IMR-90 (cell line): ENCODE measurements at regions not wholly inside any gene's neighbourhood (a gene's known extent, or its start where the extent isn't known, plus 50 kb on each side); places are given as distances from the start of the nearest gene placed in this dataset.

Experiments used
- ATAC-seq: fragments of 200-7000 bp; cut with Tn5 transposase; 2 replicates; pipeline ENCODE4 v1.9.1; 2020; ENCODE audit warnings: low read depth, mild to moderate bottlenecking, moderate library complexity
- BruUV-seq: library from RNA; stranded (reverse); fragments of 400-500 nt; replicated peaks from 2 replicates; lab custom pipeline; 2021; lab: Mats Ljungman, UMichigan
- CTCF ChIA-PET: fragments of 300-600 bp; formaldehyde crosslinking; extraction: SDS; loops from one replicate; lab custom pipeline; 2021; ENCODE audit warnings: antibody characterized with exemption; lab: Yijun Ruan, JAX
- POLR2A ChIA-PET: fragments of 300-600 bp; sonication (Branson Sonifier 250); formaldehyde crosslinking; loops from one replicate; lab custom pipeline; 2022; ENCODE audit warnings: antibody characterized with exemption; ENCODE audit not compliant: unreplicated experiment; lab: Charles Lee
- DNase-seq: peaks from one replicate; pipeline ENCODE4 v3.0.0; 2013
- H2AFZ ChIP-seq: replicated peaks from 2 replicates; pipeline ENCODE3; 2013; ENCODE audit warnings: low read length, mild to moderate bottlenecking; ENCODE audit not compliant: poor library complexity
- H2AK5ac ChIP-seq: 2 replicates; pipeline ENCODE4 v1.6.1; 2013; ENCODE audit warnings: low read depth, low read length, inconsistent platforms
- H2AK9ac ChIP-seq: replicated peaks from 2 replicates; pipeline ENCODE3; 2013; ENCODE audit warnings: mild to moderate bottlenecking, low read depth, low read length, moderate library complexity; ENCODE audit not compliant: poor library complexity
- H2BK120ac ChIP-seq: 2 replicates; pipeline ENCODE4 v1.6.1; 2013; ENCODE audit warnings: low read depth, low read length, inconsistent platforms
- H2BK15ac ChIP-seq: 3 replicates; pipeline ENCODE4 v1.6.1; 2013; ENCODE audit warnings: low read depth, low read length, inconsistent platforms
- H2BK20ac ChIP-seq: 2 replicates; pipeline ENCODE4 v1.6.1; 2013; ENCODE audit warnings: low read depth, mild to moderate bottlenecking, inconsistent platforms, low read length, moderate library complexity
- H2BK5ac ChIP-seq: 2 replicates; pipeline ENCODE4 v1.6.1; 2013; ENCODE audit warnings: mild to moderate bottlenecking, low read depth, low read length, inconsistent platforms; ENCODE audit not compliant: poor library complexity, severe bottlenecking
- H3K14ac ChIP-seq: replicated peaks from 2 replicates; pipeline ENCODE4 v1.6.1; 2013; ENCODE audit warnings: low read depth, low read length, inconsistent platforms
- H3K18ac ChIP-seq: 2 replicates; pipeline ENCODE4 v1.6.1; 2013; ENCODE audit warnings: low read depth, low read length, control low read depth
- H3K23ac ChIP-seq: 2 replicates; pipeline ENCODE4 v1.6.1; 2013; ENCODE audit warnings: low read depth, low read length, inconsistent platforms
- H3K27ac ChIP-seq: 2 replicates; pipeline ENCODE4 v1.5.1; 2013; ENCODE audit warnings: mild to moderate bottlenecking, control low read depth, low read length; ENCODE audit not compliant: insufficient read depth
- H3K27me3 ChIP-seq: 2 replicates; pipeline ENCODE4 v1.6.1; 2013; ENCODE audit warnings: low read length; ENCODE audit not compliant: control insufficient read depth, insufficient read depth
- H3K36me3 ChIP-seq: 2 replicates; pipeline ENCODE4 v1.6.1; 2013; ENCODE audit warnings: low read length, mixed read lengths; ENCODE audit not compliant: control insufficient read depth, insufficient read depth
- H3K4ac ChIP-seq: 2 replicates; pipeline ENCODE4 v1.6.1; 2013; ENCODE audit warnings: low read depth, low read length, inconsistent platforms
- H3K4me1 ChIP-seq: 2 replicates; pipeline ENCODE4 v1.6.1; 2013; ENCODE audit warnings: low read length, mixed read lengths; ENCODE audit not compliant: control insufficient read depth, insufficient read depth
- H3K4me2 ChIP-seq: 2 replicates; pipeline ENCODE4 v1.6.1; 2013; ENCODE audit warnings: low read depth, mild to moderate bottlenecking, control low read depth, low read length, moderate library complexity
- H3K4me3 ChIP-seq: 2 replicates; pipeline ENCODE4 v1.5.1; 2013; ENCODE audit warnings: low read depth, mild to moderate bottlenecking, control low read depth, low read length, moderate library complexity; ENCODE audit not compliant: insufficient read depth
- H3K56ac ChIP-seq: 2 replicates; pipeline ENCODE4 v1.6.1; 2013; ENCODE audit warnings: low read length, inconsistent platforms; ENCODE audit not compliant: insufficient read depth; ENCODE audit errors: extremely low read depth
- H3K79me1 ChIP-seq, 2 experiments: 2 replicates each; pipeline ENCODE4 v1.6.1; 2013; ENCODE audit warnings: low read length in 2 of 2, inconsistent platforms in 1 of 2, low read depth in 1 of 2
- H3K9ac ChIP-seq: 2 replicates; pipeline ENCODE4 v1.6.1; 2013; ENCODE audit warnings: low read depth, low read length, control low read depth
- H3K9me1 ChIP-seq: 2 replicates; pipeline ENCODE4 v1.6.1; 2013; ENCODE audit warnings: low read length, inconsistent platforms; ENCODE audit not compliant: insufficient read depth
- H3K9me3 ChIP-seq: 2 replicates; pipeline ENCODE4 v1.6.1; 2013; ENCODE audit warnings: low read length; ENCODE audit not compliant: control insufficient read depth, insufficient read depth
- H4K20me1 ChIP-seq: 2 replicates; pipeline ENCODE4 v1.6.1; 2013; ENCODE audit warnings: low read length, inconsistent platforms; ENCODE audit not compliant: insufficient read depth
- H4K5ac ChIP-seq: 2 replicates; pipeline ENCODE4 v1.6.1; 2013; ENCODE audit warnings: mild to moderate bottlenecking, low read depth, low read length, control low read depth
- H4K8ac ChIP-seq, 2 experiments: 2 replicates each; pipeline ENCODE4 v1.6.1; 2013; ENCODE audit warnings: low read depth in 2 of 2, low read length in 2 of 2, control low read depth in 1 of 2, inconsistent platforms in 1 of 2
- H4K91ac ChIP-seq: 2 replicates; pipeline ENCODE4 v1.6.1; 2013; ENCODE audit warnings: low read depth, low read length, inconsistent platforms; ENCODE audit not compliant: insufficient read depth
- BHLHE40 ChIP-seq: fragments of 150-350 bp; IDR thresholded peaks from 2 replicates; pipeline ENCODE4 v1.6.1; 2016; ENCODE audit warnings: mild to moderate bottlenecking, low read depth, low read length
- CEBPB ChIP-seq: IDR thresholded peaks from 2 replicates; pipeline ENCODE4 v1.6.1; 2012; ENCODE audit warnings: low read depth, low read length, improper control_type of control experiment
- CHD1 ChIP-seq: IDR thresholded peaks from 2 replicates; pipeline ENCODE4 v1.6.1; 2012; ENCODE audit warnings: low read depth, low read length, improper control_type of control experiment
- CTCF ChIP-seq: conservative IDR thresholded peaks from 2 replicates; pipeline ENCODE4 v1.5.1; 2012; ENCODE audit warnings: mild to moderate bottlenecking, low read depth, low read length, improper control_type of control experiment
- ELK1 ChIP-seq: fragments of 150-350 bp; IDR thresholded peaks from 2 replicates; pipeline ENCODE4 v1.6.1; 2016; ENCODE audit warnings: low read depth, mild to moderate bottlenecking, low read length, moderate library complexity, borderline replicate concordance
- FOS ChIP-seq: fragments of 150-350 bp; IDR thresholded peaks from 2 replicates; pipeline ENCODE4 v1.6.1; 2016; ENCODE audit warnings: low read depth, low read length
- MAFK ChIP-seq: IDR thresholded peaks from 2 replicates; pipeline ENCODE4 v1.6.1; 2012; ENCODE audit warnings: low read depth, low read length, improper control_type of control experiment
- MAZ ChIP-seq: IDR thresholded peaks from 2 replicates; pipeline ENCODE4 v1.6.1; 2012; ENCODE audit warnings: low read depth, mild to moderate bottlenecking, low read length, improper control_type of control experiment, moderate library complexity, borderline replicate concordance
- MXI1 ChIP-seq: IDR thresholded peaks from 2 replicates; pipeline ENCODE4 v1.6.1; 2012; ENCODE audit warnings: low read depth, mild to moderate bottlenecking, low read length, moderate library complexity, borderline replicate concordance
- NFE2L2 ChIP-seq: fragments of 150-350 bp; IDR thresholded peaks from 2 replicates; pipeline ENCODE4 v1.6.1; 2016; ENCODE audit warnings: low read depth, mild to moderate bottlenecking, low read length
- POLR2A ChIP-seq: IDR thresholded peaks from 2 replicates; pipeline ENCODE4 v1.6.1; 2012; ENCODE audit warnings: mild to moderate bottlenecking, low read depth, low read length
- RAD21 ChIP-seq: IDR thresholded peaks from 2 replicates; pipeline ENCODE4 v1.6.1; 2012; ENCODE audit warnings: low read length, improper control_type of control experiment
- RCOR1 ChIP-seq: IDR thresholded peaks from 2 replicates; pipeline ENCODE4 v1.6.1; 2012; ENCODE audit warnings: mild to moderate bottlenecking, low read length, improper control_type of control experiment; ENCODE audit not compliant: insufficient replicate concordance
- RFX5 ChIP-seq: IDR thresholded peaks from 2 replicates; pipeline ENCODE4 v1.8.0; 2012; ENCODE audit warnings: low read depth, mild to moderate bottlenecking, low read length, moderate library complexity
- SMC3 ChIP-seq: fragments of 150-350 bp; IDR thresholded peaks from 2 replicates; pipeline ENCODE4 v1.6.1; 2016; ENCODE audit warnings: low read depth, mild to moderate bottlenecking, antibody characterized with exemption, low read length, moderate library complexity
- USF2 ChIP-seq: fragments of 150-350 bp; IDR thresholded peaks from 2 replicates; pipeline ENCODE4 v1.6.1; 2017; ENCODE audit warnings: mild to moderate bottlenecking, antibody characterized with exemption, low read length, low read depth
- WGBS, 2 experiments: methylation state at CpG; one replicate each; pipeline versions ENCODE4 v1.1.5 to v1.1.7; 2013; ENCODE audit warnings: missing lambda C conversion rate in 2 of 2; ENCODE audit not compliant: insufficient read length in 1 of 2; ENCODE audit errors: extremely low coverage in 2 of 2; 5-methylcytosine and 5-hydroxymethylcytosine counted together
- dilution Hi-C: fragments of 300-500 bp; cut with HindIII; formaldehyde crosslinking; loops from one replicate; pipeline ENCODE4 v1.14.3; 2018; ENCODE audit warnings: low sequenced_read_pairs; ENCODE audit not compliant: unreplicated experiment
- in situ Hi-C: fragments of 300-500 bp; cut with MboI; formaldehyde crosslinking; loops from 3 replicates; pipeline ENCODE4 v1.14.3; 2019; ENCODE audit warnings: low sequenced_read_pairs, inconsistent platforms, mixed read lengths
- intact Hi-C: fragments of 100-400 bp; cut with micrococcal nuclease; formaldehyde crosslinking; loops from 2 replicates; pipeline ENCODE4 v1.10.0; 2022

- Histone ChIP-seq H3K18ac (no peak overlapping the region), H2AFZ (no peak overlapping the region), H3K36me3 (no peaks in the 10 kb centered on the region), H2AK9ac (no peak overlapping the region), H4K20me1 (no peaks in the 10 kb centered on the region), H3K4me1 (no peaks in the 10 kb centered on the region), H2BK5ac (no peak overlapping the region), H3K23ac (no peak overlapping the region), H2BK20ac (no peak overlapping the region), H3K14ac (no peak overlapping the region), H3K27ac (no peak overlapping the region), H3K4me2 (no peak overlapping the region), H2AK5ac (no peak overlapping the region), H3K9me1 (no peaks in the 10 kb centered on the region), H3K4ac (no peak overlapping the region), H3K4me3 (no peak overlapping the region), H2BK120ac (no peak overlapping the region), H3K9me3 (no peaks in the 10 kb centered on the region), H3K9ac (no peak overlapping the region), H3K79me1 (no peaks in the 10 kb centered on the region), H3K27me3 (no peaks in the 10 kb centered on the region), H4K91ac (no peak overlapping the region), H4K5ac (no peak overlapping the region), H3K56ac (no peak overlapping the region), H4K8ac (no peak overlapping the region), H2BK15ac (no peak overlapping the region)
- no peak for DNase-seq
- no TSS peak for BruUV-seq
- dilution Hi-C loops: no loop called here
- CTCF ChIA-PET: no interaction called here
- no peak for ATAC-seq
- POLR2A ChIA-PET: no interaction called here
- WGBS, 2 experiments: no CpG with 5 or more reads among the region's 3 CpGs
- TF ChIP-seq CEBPB (no peak), MAFK (no peak), BHLHE40 (no peak), USF2 (no peak), SMC3 (no peak), RAD21 (no peak), FOS (no peak), NFE2L2 (no peak), RFX5 (no peak), CTCF (no peak), ELK1 (no peak), MAZ (no peak), RCOR1 (no peak), POLR2A (no peak), CHD1 (no peak), MXI1 (no peak)
- intact Hi-C loops: no loop called here
- in situ Hi-C loops: no loop called here
Measured at GRCh38 chr3:82143661-82144412, 382.4 kb upstream of the GBE1 start.
